ENCODE measurements at regions not wholly inside any gene's neighbourhood (a gene's known extent, or its start where the extent isn't known, plus 50 kb on each side); places are given as distances from the start of the nearest gene placed in this dataset.

GRCh38 chr11:120056301-120057027 is 81.4 kb downstream of the TRIM29 start:
- intact Hi-C loops (cut with micrococcal nuclease; ENCODE audit: unreplicated experiment), result no loop called here
- H3K9ac ChIP-seq (ENCODE audit: control insufficient read depth, insufficient read depth, low read length), result no peak overlapping the region

More at GRCh38 chr11:120056301-120057027, 81.4 kb downstream of the TRIM29 start:
- no peak overlapping the region for H3K4me3 ChIP-seq
- ATAC-seq, result no peak
- ChIA-PET CTCF (no interaction called here), SMC1A (ENCODE audit: uncharacterized antibody, unreplicated experiment) (no interaction called here), POLR2A (no interaction called here), RAD21 (ENCODE audit: unreplicated experiment) (no interaction called here)
- 24% methylated on average over 10 of the region's 10 CpGs for WGBS (ENCODE audit: insufficient coverage, insufficient replicate concordance, low lambda C conversion rate, missing lambda C conversion rate)
- FAIRE-seq, result no peak
- TF ChIP-seq BRCA1 (IDR thresholded peaks at IDR 0.05; ENCODE audit: low read depth, low read length) (no peak), REST (IDR thresholded peaks at IDR 0.05; ENCODE audit: low read depth, low read length) (no peak), LARP7 (IDR thresholded peaks at IDR 0.05) (no peak), SIN3A (IDR thresholded peaks at IDR 0.05; ENCODE audit: low read depth, low read length) (no peak), RAD21 (IDR thresholded peaks at IDR 0.05; ENCODE audit: insufficient read depth, low read depth, low read length) (no peak), PBX3 (IDR thresholded peaks at IDR 0.05; ENCODE audit: insufficient replicate concordance, low read depth, low read length) (no peak), MXI1 (IDR thresholded peaks at IDR 0.05; ENCODE audit: low read depth, low read length) (no peak), EGR1 (IDR thresholded peaks at IDR 0.05; ENCODE audit: borderline replicate concordance in 1 of 2, low read depth in 2 of 2, low read length in 2 of 2) (no peak), MLLT1 (IDR thresholded peaks at IDR 0.05) (no peak), SREBF2 (IDR thresholded peaks at IDR 0.05; ENCODE audit: low read length) (no peak), NFXL1 (IDR thresholded peaks at IDR 0.05; ENCODE audit: borderline replicate concordance) (no peak), CREM (IDR thresholded peaks at IDR 0.05; ENCODE audit: low read depth) (no peak), MEF2A (IDR thresholded peaks at IDR 0.05; ENCODE audit: insufficient read depth, low read depth, low read length) (no peak)
- in situ Hi-C loops (cut with MboI), result no loop called here
- H3K27me3 ChIP-seq (replicated peaks in 1 of 2; ENCODE audit: control insufficient read depth in 2 of 2, insufficient read depth in 2 of 2, low read length in 1 of 2), result peaks cover 2 to 3% of the 10 kb centered on the region in 2 experiments; a peak in 3 of 4 replicates
- no peaks in the 10 kb centered on the region for H4K20me1 ChIP-seq (ENCODE audit: control insufficient read depth, insufficient read depth)
- no peak overlapping the region for H2AFZ ChIP-seq (ENCODE audit: control insufficient read depth, low read depth, low read length)
- no peaks in the 10 kb centered on the region for H3K36me3 ChIP-seq (ENCODE audit: control insufficient read depth in 2 of 2, insufficient read depth in 2 of 2, low read length in 1 of 2)
- H3K27ac ChIP-seq (ENCODE audit: control insufficient read depth, insufficient read depth), result no peak overlapping the region
- no TSS peak for BruUV-seq (replicated peaks)
- no peaks in the 10 kb centered on the region for H3K9me3 ChIP-seq (replicated peaks; ENCODE audit: control insufficient read depth, insufficient read depth, low read length)
- H3K4me1 ChIP-seq (ENCODE audit: control insufficient read depth, insufficient read depth, low read length), result no peaks in the 10 kb centered on the region
- no peak overlapping the region for H3K4me2 ChIP-seq (ENCODE audit: control insufficient read depth, insufficient read depth)
- no peak for DNase-seq (ENCODE audit: low read depth, low spot score)
- no peaks in the 10 kb centered on the region for H3K79me2 ChIP-seq (ENCODE audit: control insufficient read depth, insufficient read depth, low read length)
